Heart left ventricle (tissue), 16 donors: ENCODE measurements at regions not wholly inside any gene's neighbourhood (a gene's known extent, or its start where the extent isn't known, plus 50 kb on each side); places are given as distances from the start of the nearest gene placed in this dataset.

Experiments
- ATAC-seq, 4 donors: fragments of 200-7000 bp; cut with Tn5 transposase; one replicate each; pipeline ENCODE4 v1.9.1; 2020 to 2022; ENCODE audit warnings: moderate library complexity in 4 of 4, mild to moderate bottlenecking in 3 of 4, moderate number of reproducible peaks in 1 of 4
- DNase-seq, 5 donors: peaks; one replicate each; pipeline ENCODE4 v3.0.0-alpha.2; 2020
- H3K27ac ChIP-seq, 12 donors: fragments of 200-600 bp; sonication (generic) in 4 of 12; one replicate each; pipeline versions ENCODE4 v1.5.0 to v1.8.0; 2016 to 2022; ENCODE audit warnings: mild to moderate bottlenecking in 2 of 12
- H3K27me3 ChIP-seq, 9 donors: fragments of 200-600 bp; sonication (generic) in 2 of 9; one replicate each; pipeline versions ENCODE4 v1.5.1 to v1.8.0; 2016 to 2022; ENCODE audit warnings: mild to moderate bottlenecking in 3 of 9
- H3K36me3 ChIP-seq, 9 donors: fragments of 200-600 bp; sonication (generic) in 2 of 9; one replicate each; pipeline versions ENCODE4 v1.5.0 to v1.8.0; 2018 to 2022; ENCODE audit warnings: mild to moderate bottlenecking in 2 of 9
- H3K4me1 ChIP-seq, 12 donors: fragments of 200-600 bp; sonication (generic) in 4 of 12; one replicate each; pipeline versions ENCODE4 v1.5.0 to v1.8.0; 2016 to 2022; ENCODE audit warnings: mild to moderate bottlenecking in 3 of 12
- H3K4me3 ChIP-seq, 12 donors: fragments of 200-600 bp; sonication (generic) in 4 of 12; one replicate each; pipeline versions ENCODE4 v1.5.0 to v1.8.0; 2017 to 2022; ENCODE audit warnings: mild to moderate bottlenecking in 9 of 12, moderate library complexity in 4 of 12
- H3K9me3 ChIP-seq, 12 donors: fragments of 200-600 bp; sonication (generic) in 4 of 12; one replicate each; pipeline versions ENCODE4 v1.5.0 to v1.8.0; 2016 to 2022; ENCODE audit warnings: mild to moderate bottlenecking in 1 of 12
- POLR2A ChIP-seq, 2 donors: fragments of 450-650 bp; IDR thresholded peaks; one replicate each; pipeline ENCODE4 v1.6.1; 2017; ENCODE audit warnings: antibody characterized with exemption in 2 of 2, mild to moderate bottlenecking in 2 of 2, moderate library complexity in 2 of 2
- WGBS, 4 donors: extraction: QIAGEN DNeasy Blood & Tissue Kit in 2 of 4; methylation state at CpG; one replicate each; pipeline versions ENCODE4 v1.1.5 to v1.1.7; 2013 to 2018; 5-methylcytosine and 5-hydroxymethylcytosine counted together
- intact Hi-C, 10 donors: fragments of 100-400 bp; cut with DNase I; formaldehyde crosslinking; loops; one replicate each; pipeline versions ENCODE4 v1.11.1 to v1.14.2; 2022
- TF ChIP-seq, protein P1 (sequence below), 12 donors: fragments of 200-600 bp; sonication (generic) in 4 of 12; IDR thresholded peaks; one replicate each; pipeline versions ENCODE4 v1.5.0 to v1.8.0; 2018 to 2022; ENCODE audit warnings: antibody characterized with exemption in 12 of 12, mild to moderate bottlenecking in 5 of 12
- donor health status: ischemic (EF 13 %, LVEDD 7.1; RV severe dilation, severe dysfunction).
- donor health status: healthy with polysubstance abuse.
- donor health status: DM: no; HTN: yes; CAD: no.
- donor health status: DM: no; HTN: no; CAD: no.
- donor health status: ischemic (EF 25% LVEDD 6.9; RV normal size, moderate dysfunction).
- donor health status: ischemic (EF 25% LVEDD 5.7; RV mildly dilated, moderate dysfunction).
- donor health status: healthy.
- donor health status: DM: yes; HTN: yes; CAD: no.
- donor health status: ischemic (EF 35%, LVEDD 5.7; RV mildly dilated, moderate dysfunction).
- donor health status: nonischemic (EF 11% LVEDD 7.7; RV severe dilation, severe dysfunction).
- donor health status: DM: yes; HTN: yes; CAD: no.
- donor health status: PGD.
- donor health status: ischemic (EF 29% LVEDD 5.4; RV normal size, mild dysfunction).
- donor health status: nonischemic (EF 23%, LVEDD 6.1; RV moderate dilation, normal function).

DNA sequence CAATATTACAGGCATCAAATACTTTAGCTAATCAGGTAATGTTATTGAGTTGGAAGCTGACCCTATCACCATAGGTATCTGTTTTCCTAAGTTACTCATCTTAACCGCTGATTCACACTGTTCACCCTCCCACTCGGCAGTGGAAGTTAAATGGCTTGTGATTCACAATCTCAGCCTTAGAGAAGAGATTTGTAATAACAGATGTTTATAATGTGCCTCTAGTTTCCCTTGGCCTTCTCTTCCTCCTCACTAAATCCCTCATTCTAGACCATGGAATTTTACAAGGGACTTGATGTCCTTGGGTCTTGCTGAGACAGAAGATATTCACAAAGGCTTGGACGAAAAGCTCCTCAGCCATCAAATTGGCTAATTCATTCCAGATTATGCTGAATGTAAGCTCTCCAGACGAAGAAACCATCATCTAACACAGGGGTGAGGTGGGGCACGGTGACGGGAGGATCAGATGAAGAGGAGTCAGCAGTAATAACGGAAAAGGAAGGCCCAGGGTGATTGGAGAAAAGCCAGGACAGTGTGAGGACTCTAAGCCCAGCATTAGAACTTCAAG, 931.7 kb downstream of the MCTP2 start:
- H3K27ac ChIP-seq = peak overlapping the region in 6 of 12 donors; percentile 3 to 59 (median 26)
- H3K36me3 ChIP-seq = no peaks in the 10 kb centered on the region
- peaks cover 0 to 8% (median 0%) of the 10 kb centered on the region in 12 donors for H3K4me1 ChIP-seq
- H3K9me3 ChIP-seq = peaks cover 0 to 12% (median 0%) of the 10 kb centered on the region in 12 donors
- TF ChIP-seq, protein P1, sequence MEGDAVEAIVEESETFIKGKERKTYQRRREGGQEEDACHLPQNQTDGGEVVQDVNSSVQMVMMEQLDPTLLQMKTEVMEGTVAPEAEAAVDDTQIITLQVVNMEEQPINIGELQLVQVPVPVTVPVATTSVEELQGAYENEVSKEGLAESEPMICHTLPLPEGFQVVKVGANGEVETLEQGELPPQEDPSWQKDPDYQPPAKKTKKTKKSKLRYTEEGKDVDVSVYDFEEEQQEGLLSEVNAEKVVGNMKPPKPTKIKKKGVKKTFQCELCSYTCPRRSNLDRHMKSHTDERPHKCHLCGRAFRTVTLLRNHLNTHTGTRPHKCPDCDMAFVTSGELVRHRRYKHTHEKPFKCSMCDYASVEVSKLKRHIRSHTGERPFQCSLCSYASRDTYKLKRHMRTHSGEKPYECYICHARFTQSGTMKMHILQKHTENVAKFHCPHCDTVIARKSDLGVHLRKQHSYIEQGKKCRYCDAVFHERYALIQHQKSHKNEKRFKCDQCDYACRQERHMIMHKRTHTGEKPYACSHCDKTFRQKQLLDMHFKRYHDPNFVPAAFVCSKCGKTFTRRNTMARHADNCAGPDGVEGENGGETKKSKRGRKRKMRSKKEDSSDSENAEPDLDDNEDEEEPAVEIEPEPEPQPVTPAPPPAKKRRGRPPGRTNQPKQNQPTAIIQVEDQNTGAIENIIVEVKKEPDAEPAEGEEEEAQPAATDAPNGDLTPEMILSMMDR (IDR thresholded peaks at IDR 0.05) = no peak
- TF ChIP-seq POLR2A (IDR thresholded peaks at IDR 0.05) = no peak
- H3K4me3 ChIP-seq = no peak overlapping the region
- intact Hi-C loops = loop anchor here in 1 of 10 donors (5.0 kb wide), 1 partner anchor 136 kb away; no protein-coding TSS in a partner anchor
- ATAC-seq = peak in 2 of 4 donors; percentile 32 to 69
- DNase-seq = no peak
- peaks cover 0 to 4% (median 0%) of the 10 kb centered on the region in 9 donors for H3K27me3 ChIP-seq
- WGBS, 4 donors = 55 to 75% (median 63%) methylated on average over 7 of the region's 7 CpGs

DNA sequence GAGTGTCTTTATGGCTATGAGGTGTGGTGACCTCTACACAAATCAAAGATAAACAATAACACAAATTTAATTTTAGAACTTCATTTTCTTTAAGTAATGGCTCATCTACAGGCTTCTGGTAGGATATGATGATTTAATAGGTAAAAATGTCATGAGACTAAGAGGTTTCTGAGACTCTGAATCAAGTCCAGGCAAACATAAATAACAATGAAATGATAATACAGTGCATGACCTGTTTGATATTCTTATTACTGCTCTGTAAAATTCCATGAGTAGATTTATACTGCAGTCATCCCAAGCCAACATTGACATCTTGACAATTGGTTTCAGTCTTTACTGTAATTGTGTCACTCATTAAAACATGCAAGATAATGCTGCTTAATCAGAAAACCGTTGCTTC, 936.8 kb downstream of the MCTP2 start:
- TF ChIP-seq, protein P1 (IDR thresholded peaks at IDR 0.05) = no peak
- TF ChIP-seq POLR2A (IDR thresholded peaks at IDR 0.05) = no peak
- no peaks in the 10 kb centered on the region for H3K9me3 ChIP-seq
- H3K27me3 ChIP-seq = peaks cover 0 to 4% (median 0%) of the 10 kb centered on the region in 9 donors
- ATAC-seq = no peak
- no peak overlapping the region for H3K27ac ChIP-seq
- intact Hi-C loops = no loop called here
- peaks cover 0 to under 1% (median 0%) of the 10 kb centered on the region in 12 donors for H3K4me1 ChIP-seq
- H3K4me3 ChIP-seq = no peak overlapping the region
- no peak for DNase-seq
- 30 to 51% (median 46%) methylated on average over 1 of the region's 1 CpG for WGBS, 4 donors
- H3K36me3 ChIP-seq = no peaks in the 10 kb centered on the region

DNA sequence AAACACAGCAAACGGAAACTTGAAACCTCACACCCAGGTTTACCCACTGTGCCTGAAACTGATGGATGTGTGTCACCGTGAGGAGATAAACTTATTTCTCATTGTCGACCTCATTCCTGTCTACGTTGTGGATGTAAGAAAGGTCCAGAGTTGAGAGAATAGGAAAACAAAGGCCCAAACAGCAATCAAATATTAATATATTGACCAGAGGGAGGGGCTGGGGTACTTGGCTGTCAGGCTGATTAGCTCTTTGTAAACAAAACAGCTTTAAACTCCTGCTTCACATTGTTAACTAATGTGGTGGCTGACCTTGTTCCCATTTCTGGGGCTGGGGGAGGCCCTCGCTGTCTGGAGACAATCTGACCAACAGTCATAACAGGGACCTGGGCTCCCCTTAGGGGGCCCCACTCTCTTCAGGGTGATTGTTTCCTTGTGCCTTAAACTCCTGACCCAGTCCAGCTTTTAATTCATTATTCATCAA, 937.6 kb downstream of the MCTP2 start:
- peaks cover 0 to 4% (median 0%) of the 10 kb centered on the region in 9 donors for H3K27me3 ChIP-seq
- H3K4me1 ChIP-seq = peaks cover 0 to 3% (median 0%) of the 10 kb centered on the region in 12 donors
- H3K27ac ChIP-seq = no peak overlapping the region
- 69 to 78% (median 73%) methylated on average over 5 of the region's 5 CpGs for WGBS, 4 donors
- intact Hi-C loops = no loop called here
- DNase-seq (no peak), ATAC-seq (no peak)
- H3K9me3 ChIP-seq = no peaks in the 10 kb centered on the region
- TF ChIP-seq POLR2A (IDR thresholded peaks at IDR 0.05) = no peak
- TF ChIP-seq, protein P1 (IDR thresholded peaks at IDR 0.05) = no peak
- no peak overlapping the region for H3K4me3 ChIP-seq
- no peaks in the 10 kb centered on the region for H3K36me3 ChIP-seq

DNA sequence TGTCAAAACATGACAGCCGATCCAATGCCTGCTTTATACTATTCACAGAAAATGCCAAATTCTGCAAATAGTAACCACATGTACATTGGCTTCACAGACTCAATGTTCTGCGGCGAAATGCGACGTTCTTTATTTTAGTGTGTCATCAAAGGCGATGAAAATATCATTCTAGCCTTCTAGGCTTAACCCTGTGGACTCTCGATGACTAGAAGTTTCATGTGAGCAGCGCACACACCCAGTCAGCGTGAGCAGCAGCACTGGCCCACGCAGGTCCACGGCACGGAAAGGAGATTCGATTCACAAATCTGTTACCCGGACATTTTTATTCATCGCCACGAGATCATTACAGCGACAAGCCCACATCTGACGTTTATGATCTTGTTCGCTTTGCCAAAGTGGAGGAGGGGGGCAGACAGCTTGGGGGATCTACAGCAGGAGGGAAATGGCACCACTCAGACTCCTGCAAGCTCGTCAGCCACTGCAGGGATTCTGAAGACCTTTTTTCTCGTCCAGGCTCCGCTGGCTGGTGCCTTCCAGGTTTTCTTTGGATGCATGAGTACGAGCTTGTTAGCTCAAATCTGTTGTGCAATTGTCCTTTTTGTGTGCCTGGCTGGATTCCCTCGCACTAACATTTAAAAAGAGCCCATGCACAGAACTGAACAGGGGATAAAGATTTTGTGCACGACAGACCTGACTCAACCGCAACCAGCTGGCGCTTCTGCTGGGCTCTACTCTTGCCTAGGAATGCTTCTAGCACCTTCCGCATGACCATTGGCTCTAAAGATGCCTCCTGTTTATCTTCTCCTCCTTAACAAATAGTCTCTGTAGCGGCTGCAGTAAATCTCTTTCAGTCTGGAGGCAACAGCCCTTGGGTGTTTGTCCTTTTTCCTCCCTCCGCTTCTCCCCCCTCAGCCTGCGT, 938.4 kb downstream of the MCTP2 start:
- Histone ChIP-seq H3K9me3 (no peaks in the 10 kb centered on the region), H3K27me3 (peaks cover 0 to 4% (median 0%) of the 10 kb centered on the region in 9 donors), H3K4me3 (no peak overlapping the region), H3K27ac (peak overlapping the region in 1 of 12 donors; percentile 11), H3K4me1 (peaks cover 0 to 6% (median 0%) of the 10 kb centered on the region in 12 donors), H3K36me3 (no peaks in the 10 kb centered on the region)
- WGBS, 4 donors = 90 to 91% (median 91%) methylated on average over 31 of the region's 31 CpGs
- DNase-seq (no peak), ATAC-seq (no peak)
- TF ChIP-seq, protein P1 (IDR thresholded peaks at IDR 0.05) = no peak
- TF ChIP-seq POLR2A (IDR thresholded peaks at IDR 0.05) = no peak
- intact Hi-C loops = no loop called here
